Gastrocnemius medialis (tissue), 4 donors: ENCODE measurements at regions not wholly inside any gene's neighbourhood (a gene's known extent, or its start where the extent isn't known, plus 50 kb on each side); places are given as distances from the start of the nearest gene placed in this dataset.

Experiments used
- ATAC-seq, 2 donors: fragments of 150-250 bp; one replicate each; pipeline ENCODE4 v1.9.1; 2016
- DNase-seq, 2 donors: peaks; one replicate each; pipeline ENCODE4 v3.0.0-alpha.2; 2019
- H3K27ac ChIP-seq, 4 donors: fragments of 200-600 bp; sonication (generic); 1 replicate in 1 of 4; 2 replicates in 3 of 4; pipeline ENCODE4 v1.5.1; 2016 to 2018; ENCODE audit warnings: mild to moderate bottlenecking in 2 of 4, moderate library complexity in 1 of 4
- H3K27me3 ChIP-seq, 3 donors: fragments of 200-600 bp; sonication (generic) in 2 of 3; 1 replicate in 1 of 3; 2 replicates in 2 of 3; pipeline versions ENCODE4 v1.5.1 to v1.6.0; 2016 to 2019; ENCODE audit warnings: mild to moderate bottlenecking in 1 of 3, moderate library complexity in 1 of 3
- H3K36me3 ChIP-seq, 2 donors: fragments of 200-600 bp; sonication (generic) in 1 of 2; one replicate each; pipeline ENCODE4 v1.5.1; 2017 to 2018
- H3K4me1 ChIP-seq, 2 donors: fragments of 200-600 bp; sonication (generic) in 1 of 2; one replicate each; pipeline ENCODE4 v1.5.1; 2016 to 2017; ENCODE audit warnings: mild to moderate bottlenecking in 2 of 2
- H3K4me3 ChIP-seq, 4 donors: fragments of 200-600 bp; sonication (generic) in 3 of 4; 1 replicate in 1 of 4; 2 replicates in 3 of 4; pipeline ENCODE4 v1.5.1; 2016 to 2019; ENCODE audit warnings: mild to moderate bottlenecking in 2 of 4
- H3K9me3 ChIP-seq, 3 donors: fragments of 200-600 bp; sonication (generic) in 2 of 3; 1 replicate in 1 of 3; 2 replicates in 2 of 3; pipeline ENCODE4 v1.5.1; 2016 to 2019
- CTCF ChIP-seq, 5 experiments: fragments of 450-650 bp in 3 of 5; fragments of 200-600 bp in 2 of 5; sonication (generic) in 2 of 5; IDR thresholded peaks in 4 of 5; conservative IDR thresholded peaks in 1 of 5; 1 replicate in 4 of 5; 2 replicates in 1 of 5; pipeline ENCODE4 v1.5.1; 2016 to 2019; ENCODE audit warnings: antibody characterized with exemption in 5 of 5, mild to moderate bottlenecking in 3 of 5, moderate library complexity in 3 of 5
- POLR2A ChIP-seq, 2 donors: fragments of 450-650 bp; IDR thresholded peaks; one replicate each; pipeline ENCODE4 v1.6.1; 2017; ENCODE audit warnings: antibody characterized with exemption in 2 of 2, mild to moderate bottlenecking in 2 of 2, moderate library complexity in 2 of 2
- in situ Hi-C, 4 donors: fragments of 200-750 bp; cut with MboI; loops; one replicate each; pipeline versions ENCODE4 v1.15.0 to v1.8.0; 2017; ENCODE audit warnings: low sequenced_read_pairs in 4 of 4
- intact Hi-C: fragments of 100-400 bp; cut with DNase I; formaldehyde crosslinking; loops from one replicate; pipeline ENCODE4 v1.15.1; 2023; ENCODE audit warnings: low total_unique reads

GRCh38 chr14:106874350-106874749 is 1348.0 kb downstream of the TMEM121 start:
- intact Hi-C loops (no loop called here), in situ Hi-C loops (no loop called here)
- no peaks in the 10 kb centered on the region for H3K36me3 ChIP-seq
- H3K4me1 ChIP-seq: no peaks in the 10 kb centered on the region
- no peaks in the 10 kb centered on the region for H3K27me3 ChIP-seq
- H3K27ac ChIP-seq: no peak overlapping the region
- DNase-seq (no peak), ATAC-seq (no peak)
- no peak overlapping the region for H3K4me3 ChIP-seq
- H3K9me3 ChIP-seq: no peaks in the 10 kb centered on the region
- TF ChIP-seq CTCF (IDR thresholded peaks at IDR 0.05 in 4 of 5, conservative IDR thresholded peaks at IDR 0.05 in 1 of 5) (no peak), POLR2A (IDR thresholded peaks at IDR 0.05) (no peak)

- ATAC-seq: no peak
- in situ Hi-C loops: no loop called here
- no peaks in the 10 kb centered on the region for H3K27me3 ChIP-seq
- no peaks in the 10 kb centered on the region for H3K36me3 ChIP-seq
- no peak overlapping the region for H3K4me3 ChIP-seq
- intact Hi-C loops: no loop called here
- no peak for DNase-seq
- no peaks in the 10 kb centered on the region for H3K9me3 ChIP-seq
- TF ChIP-seq CTCF (IDR thresholded peaks at IDR 0.05 in 4 of 5, conservative IDR thresholded peaks at IDR 0.05 in 1 of 5) (peak in 1 of 5 experiments; percentile 15), POLR2A (IDR thresholded peaks at IDR 0.05) (no peak)
- no peak overlapping the region for H3K27ac ChIP-seq
- no peaks in the 10 kb centered on the region for H3K4me1 ChIP-seq
These were observed 1349.1 kb downstream of the TMEM121 start for GRCh38 chr14:106875503-106875902.

- no peaks in the 10 kb centered on the region for H3K9me3 ChIP-seq
- H3K27ac ChIP-seq: no peak overlapping the region
- intact Hi-C loops (no loop called here), in situ Hi-C loops (no loop called here)
- H3K4me1 ChIP-seq: no peaks in the 10 kb centered on the region
- no peak overlapping the region for H3K4me3 ChIP-seq
- DNase-seq: no peak
- H3K27me3 ChIP-seq: no peaks in the 10 kb centered on the region
- TF ChIP-seq CTCF (IDR thresholded peaks at IDR 0.05 in 4 of 5, conservative IDR thresholded peaks at IDR 0.05 in 1 of 5) (no peak), POLR2A (IDR thresholded peaks at IDR 0.05) (no peak)
- ATAC-seq: no peak
- no peaks in the 10 kb centered on the region for H3K36me3 ChIP-seq
These were observed 1350.3 kb downstream of the TMEM121 start for GRCh38 chr14:106876711-106877110.

- no peaks in the 10 kb centered on the region for H3K27me3 ChIP-seq
- TF ChIP-seq POLR2A (IDR thresholded peaks at IDR 0.05): no peak
- no peak for TF ChIP-seq CTCF (IDR thresholded peaks at IDR 0.05 in 4 of 5, conservative IDR thresholded peaks at IDR 0.05 in 1 of 5)
- no peaks in the 10 kb centered on the region for H3K36me3 ChIP-seq
- no peaks in the 10 kb centered on the region for H3K9me3 ChIP-seq
- H3K27ac ChIP-seq: no peak overlapping the region
- H3K4me3 ChIP-seq: no peak overlapping the region
- ATAC-seq (no peak), DNase-seq (no peak)
- intact Hi-C loops (no loop called here), in situ Hi-C loops (no loop called here)
- H3K4me1 ChIP-seq: no peaks in the 10 kb centered on the region
These were observed 1351.1 kb downstream of the TMEM121 start for GRCh38 chr14:106877517-106877916.

GRCh38 chr14:106879241-106879640 is 1352.9 kb downstream of the TMEM121 start:
- in situ Hi-C loops (no loop called here), intact Hi-C loops (no loop called here)
- H3K27ac ChIP-seq: no peak overlapping the region
- DNase-seq: no peak
- no peak overlapping the region for H3K4me3 ChIP-seq
- no peak for ATAC-seq
- no peaks in the 10 kb centered on the region for H3K36me3 ChIP-seq
- no peaks in the 10 kb centered on the region for H3K27me3 ChIP-seq
- TF ChIP-seq POLR2A (IDR thresholded peaks at IDR 0.05) (no peak), CTCF (IDR thresholded peaks at IDR 0.05 in 4 of 5, conservative IDR thresholded peaks at IDR 0.05 in 1 of 5) (peak in 1 of 5 experiments; percentile 32)
- H3K9me3 ChIP-seq: no peaks in the 10 kb centered on the region
- H3K4me1 ChIP-seq: no peaks in the 10 kb centered on the region
